ENCODE measurements at regions not wholly inside any gene's neighbourhood (a gene's known extent, or its start where the extent isn't known, plus 50 kb on each side); places are given as distances from the start of the nearest gene placed in this dataset.

- DNase-seq: no peak
Measured at GRCh38 chr2:134193006-134193405, 60.9 kb upstream of the MGAT5 start.

DNA sequence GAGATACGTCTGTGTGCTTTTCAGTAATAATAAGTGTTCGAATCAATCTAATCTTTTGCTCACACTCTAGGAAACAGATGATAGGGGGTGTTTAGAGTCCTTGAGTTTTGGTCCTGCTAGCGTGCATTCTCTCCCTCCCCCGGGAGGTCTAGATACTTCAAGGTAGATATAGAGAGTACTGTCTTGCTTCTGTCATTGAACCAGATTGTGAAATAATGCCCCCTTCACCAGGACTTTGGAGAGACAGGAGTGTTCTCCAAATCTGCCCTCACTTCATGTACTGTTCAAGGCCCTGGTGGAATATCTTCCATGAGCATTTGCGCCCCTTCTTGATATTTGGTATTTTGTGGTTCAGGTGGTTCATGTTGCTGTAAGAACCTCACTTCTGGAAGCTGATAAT lies 59.4 kb upstream of the MGAT5 start:
- no peak for DNase-seq

GRCh38 chr2:134195341-134195740 lies 58.5 kb upstream of the MGAT5 start:
- DNase-seq: peak; percentile 24

- no peak for DNase-seq
Measured at GRCh38 chr2:134197445-134197844, 56.4 kb upstream of the MGAT5 start.

DNA sequence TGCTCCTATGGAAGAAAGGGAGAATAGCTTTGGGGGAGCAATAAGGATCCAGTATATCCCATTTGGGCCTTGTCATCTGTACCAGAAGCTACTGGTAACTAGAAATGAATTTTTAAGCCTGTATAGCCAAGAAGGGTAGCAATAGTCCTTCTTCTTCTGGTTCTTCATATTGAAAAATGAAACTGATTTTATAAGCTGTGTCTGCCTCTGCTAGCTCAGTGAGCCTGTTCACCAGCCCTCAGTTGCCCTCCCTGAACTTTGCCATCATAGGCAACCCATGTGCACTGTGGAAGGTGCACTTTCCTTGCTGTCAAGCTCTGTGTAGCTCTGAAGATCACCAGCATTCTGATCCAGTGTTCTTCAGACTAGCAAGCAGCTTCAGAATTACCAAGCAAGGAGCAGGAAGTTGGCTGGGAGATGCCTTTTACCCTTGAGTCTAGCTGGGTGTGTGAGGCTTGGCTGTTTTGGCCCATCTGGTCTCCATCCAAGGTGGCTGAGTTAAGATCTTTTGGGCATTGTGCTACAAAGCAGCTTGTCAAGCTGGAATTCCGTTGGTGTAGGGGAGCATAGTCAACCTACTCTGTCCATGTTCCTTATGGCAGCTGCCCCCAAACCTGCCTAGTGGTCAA lies 55.8 kb upstream of the MGAT5 start:
- DNase-seq: no peak

GRCh38 chr2:134199123-134199522 lies 54.7 kb upstream of the MGAT5 start:
- DNase-seq: no peak

- no peak for DNase-seq
Measured at GRCh38 chr2:134200036-134200618, 53.7 kb upstream of the MGAT5 start.

DNA sequence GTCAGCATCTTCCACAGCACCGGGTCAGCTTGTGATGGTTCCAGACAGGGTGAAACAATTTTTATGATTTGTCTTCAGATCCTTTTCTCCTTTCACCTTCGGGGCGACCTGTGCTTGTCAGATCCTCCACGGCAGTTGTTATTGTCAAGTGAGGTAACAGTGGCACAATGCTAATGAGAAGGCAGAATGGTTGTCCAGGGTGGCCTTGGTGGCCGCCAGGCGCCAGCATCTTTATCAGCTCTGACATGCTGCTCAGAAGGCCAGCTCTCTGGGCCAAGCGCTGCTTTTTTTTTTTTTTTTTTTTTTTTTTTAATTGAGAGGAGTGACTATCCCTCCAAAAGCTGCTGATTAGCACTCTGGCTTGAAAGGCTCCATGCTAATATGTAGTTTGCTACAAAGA lies 52.3 kb upstream of the MGAT5 start:
- DNase-seq: no peak

- DNase-seq: no peak
Measured at GRCh38 chr2:134202371-134202770, 51.5 kb upstream of the MGAT5 start.

GRCh38 chr2:134203175-134203574 lies 50.7 kb upstream of the MGAT5 start:
- DNase-seq: no peak

All from activated CD4-positive, alpha-beta T cell treated with anti-CD3 and anti-CD28 coated beads, Interleukin-10, Interleukin-2, amounts not matched to agents 100 ng/mL and 50 ng/mL, durations not matched to agents 16 hours and 8 hours (primary cell).